PC-3 (cell line): ENCODE measurements at regions not wholly inside any gene's neighbourhood (a gene's known extent, or its start where the extent isn't known, plus 50 kb on each side); places are given as distances from the start of the nearest gene placed in this dataset.

Experiments used
- ATAC-seq: fragments of 200-7000 bp; cut with Tn5 transposase; 2 replicates; pipeline ENCODE4 v1.9.1; 2020; ENCODE audit warnings: mild to moderate bottlenecking, moderate library complexity
- BruUV-seq: library from RNA; stranded (reverse); fragments of 400-500 nt; replicated peaks from 2 replicates; lab custom pipeline; 2021; lab: Mats Ljungman, UMichigan
- CTCF ChIA-PET: fragments of 300-600 bp; sonication (Branson Sonifier 250); formaldehyde crosslinking; loops from one replicate; lab custom pipeline; 2022; ENCODE audit warnings: antibody characterized with exemption; lab: Charles Lee
- POLR2A ChIA-PET: fragments of 300-600 bp; sonication (Branson Sonifier 250); formaldehyde crosslinking; loops from one replicate; lab custom pipeline; 2022; ENCODE audit warnings: antibody characterized with exemption; ENCODE audit not compliant: unreplicated experiment; lab: Charles Lee
- DNase-seq: peaks from one replicate; pipeline ENCODE4 v3.0.0-alpha.2; 2015
- H2AFZ ChIP-seq: fragments of 300-600 bp; sonication (generic); 2 replicates; pipeline ENCODE4 v1.6.0; 2016; ENCODE audit warnings: antibody characterized with exemption, low read length
- H3F3A ChIP-seq: fragments of 300-600 bp; sonication (generic); one replicate; pipeline ENCODE4 v1.6.0; 2017; ENCODE audit warnings: antibody characterized with exemption, low read length, control low read depth, mild to moderate bottlenecking; ENCODE audit not compliant: unreplicated experiment
- H3K27ac ChIP-seq: fragments of 300-600 bp; sonication (generic); 2 replicates; pipeline ENCODE4 v1.5.1; 2016; ENCODE audit warnings: mild to moderate bottlenecking, low read length
- H3K27me3 ChIP-seq: fragments of 300-600 bp; sonication (generic); 2 replicates; pipeline ENCODE4 v1.6.1; 2016; ENCODE audit warnings: low read length, mixed read lengths
- H3K36me3 ChIP-seq: fragments of 300-600 bp; sonication (generic); 2 replicates; pipeline ENCODE4 v1.6.1; 2016; ENCODE audit warnings: low read depth, mixed run types, low read length, mixed read lengths
- H3K4me1 ChIP-seq: fragments of 300-600 bp; sonication (generic); 2 replicates; pipeline ENCODE4 v1.5.1; 2016; ENCODE audit warnings: low read length; ENCODE audit not compliant: insufficient read depth
- H3K4me2 ChIP-seq: fragments of 300-600 bp; sonication (generic); 2 replicates; pipeline ENCODE4 v1.6.0; 2016; ENCODE audit warnings: low read length
- H3K4me3 ChIP-seq: fragments of 300-600 bp; sonication (generic); 2 replicates; pipeline ENCODE4 v1.5.1; 2016; ENCODE audit warnings: mild to moderate bottlenecking, low read length, mixed read lengths
- H3K79me2 ChIP-seq: fragments of 300-600 bp; sonication (generic); 2 replicates; pipeline ENCODE4 v1.6.1; 2017; ENCODE audit warnings: low read length, mixed read lengths
- H3K9ac ChIP-seq: fragments of 300-600 bp; sonication (generic); 2 replicates; pipeline ENCODE4 v1.6.0; 2016; ENCODE audit warnings: mild to moderate bottlenecking, low read length
- H3K9me2 ChIP-seq: fragments of 300-600 bp; sonication (generic); replicated peaks from 2 replicates; pipeline ENCODE4 v1.6.1; 2016; ENCODE audit warnings: mixed run types, low read length, mixed read lengths
- H3K9me3 ChIP-seq: fragments of 300-600 bp; sonication (generic); 2 replicates; pipeline ENCODE4 v1.6.1; 2016; ENCODE audit warnings: low read length, mixed read lengths
- H4K20me1 ChIP-seq: fragments of 300-600 bp; sonication (generic); 2 replicates; pipeline ENCODE4 v1.6.1; 2016; ENCODE audit warnings: low read length, mixed read lengths
- CTCF ChIP-seq: fragments of 300-600 bp; sonication (generic); conservative IDR thresholded peaks from 2 replicates; pipeline ENCODE4 v1.5.1; 2017; ENCODE audit warnings: antibody characterized with exemption, low read depth, mild to moderate bottlenecking, low read length
- EZH2 ChIP-seq: fragments of 300-600 bp; sonication (generic); IDR thresholded peaks from one replicate; pipeline ENCODE4 v1.6.1; 2017; ENCODE audit warnings: antibody characterized with exemption, mild to moderate bottlenecking, low read length; ENCODE audit not compliant: unreplicated experiment
- EZH2phosphoT487 ChIP-seq: fragments of 300-600 bp; sonication (generic); IDR thresholded peaks from 2 replicates; pipeline ENCODE4 v1.6.1; 2018; ENCODE audit warnings: mild to moderate bottlenecking, antibody characterized with exemption, low read length, borderline replicate concordance
- intact Hi-C: fragments of 100-400 bp; cut with micrococcal nuclease; formaldehyde crosslinking; loops from 2 replicates; pipeline ENCODE4 v1.9.0; 2023

DNA sequence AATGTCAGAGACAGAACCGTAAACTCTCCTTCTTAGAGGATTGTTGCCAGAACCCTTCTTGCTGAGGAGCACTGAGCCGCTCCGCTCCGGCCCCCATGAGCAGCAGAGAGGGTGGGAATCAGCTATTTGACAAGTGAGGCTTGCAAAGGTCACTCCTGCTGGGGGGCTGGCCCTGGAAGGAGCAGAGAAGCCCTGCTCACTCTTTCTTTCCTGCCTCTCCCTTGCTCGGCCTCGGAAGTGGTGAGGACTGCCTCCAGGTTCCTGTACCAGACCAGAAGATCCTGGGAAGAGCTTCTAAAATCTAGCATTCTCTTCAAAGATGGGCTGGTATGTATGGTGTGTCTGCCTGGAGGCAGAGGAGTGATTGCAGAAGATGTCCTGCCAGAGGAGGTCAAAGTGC is 168.6 kb upstream of the NECTIN1 start:
- no peaks in the 10 kb centered on the region for H3K9me3 ChIP-seq
- POLR2A ChIA-PET: no interaction called here
- no TSS peak for BruUV-seq

GRCh38 chr11:119897046-119897440 is 168.0 kb upstream of the NECTIN1 start:
- intact Hi-C loops: no loop called here
- no peaks in the 10 kb centered on the region for H3F3A ChIP-seq
- no peak overlapping the region for H2AFZ ChIP-seq
- H3K9ac ChIP-seq: no peak overlapping the region
- H3K4me3 ChIP-seq: no peak overlapping the region
- CTCF ChIA-PET: no interaction called here
- H3K36me3 ChIP-seq: no peaks in the 10 kb centered on the region
- ATAC-seq (no peak), DNase-seq (no peak)
- no peak overlapping the region for H3K4me2 ChIP-seq
- H3K27ac ChIP-seq: no peak overlapping the region
- H3K27me3 ChIP-seq: peaks cover 96% of the 10 kb centered on the region
- no peaks in the 10 kb centered on the region for H4K20me1 ChIP-seq
- TF ChIP-seq EZH2: no peak
- TF ChIP-seq EZH2phosphoT487: no peak
- TF ChIP-seq CTCF: no peak
- POLR2A ChIA-PET: no interaction called here
- no peaks in the 10 kb centered on the region for H3K9me3 ChIP-seq
- no peaks in the 10 kb centered on the region for H3K4me1 ChIP-seq
- H3K79me2 ChIP-seq: no peaks in the 10 kb centered on the region
- no TSS peak for BruUV-seq
- H3K9me2 ChIP-seq: no peaks in the 10 kb centered on the region

More for the DNA sequence above, 168.6 kb upstream of the NECTIN1 start:
- intact Hi-C loops: no loop called here
- no peaks in the 10 kb centered on the region for H4K20me1 ChIP-seq
- H3K9me2 ChIP-seq: no peaks in the 10 kb centered on the region
- DNase-seq (no peak), ATAC-seq (no peak)
- no peak overlapping the region for H3K4me3 ChIP-seq
- no peaks in the 10 kb centered on the region for H3K4me1 ChIP-seq
- no peak overlapping the region for H2AFZ ChIP-seq
- CTCF ChIA-PET: no interaction called here
- H3K36me3 ChIP-seq: no peaks in the 10 kb centered on the region
- no peak overlapping the region for H3K27ac ChIP-seq
- H3F3A ChIP-seq: no peaks in the 10 kb centered on the region
- no peak overlapping the region for H3K4me2 ChIP-seq
- no peak overlapping the region for H3K9ac ChIP-seq
- TF ChIP-seq EZH2: no peak
- TF ChIP-seq CTCF: no peak
- no peak for TF ChIP-seq EZH2phosphoT487
- H3K79me2 ChIP-seq: no peaks in the 10 kb centered on the region
- peaks cover 96% of the 10 kb centered on the region for H3K27me3 ChIP-seq

DNA sequence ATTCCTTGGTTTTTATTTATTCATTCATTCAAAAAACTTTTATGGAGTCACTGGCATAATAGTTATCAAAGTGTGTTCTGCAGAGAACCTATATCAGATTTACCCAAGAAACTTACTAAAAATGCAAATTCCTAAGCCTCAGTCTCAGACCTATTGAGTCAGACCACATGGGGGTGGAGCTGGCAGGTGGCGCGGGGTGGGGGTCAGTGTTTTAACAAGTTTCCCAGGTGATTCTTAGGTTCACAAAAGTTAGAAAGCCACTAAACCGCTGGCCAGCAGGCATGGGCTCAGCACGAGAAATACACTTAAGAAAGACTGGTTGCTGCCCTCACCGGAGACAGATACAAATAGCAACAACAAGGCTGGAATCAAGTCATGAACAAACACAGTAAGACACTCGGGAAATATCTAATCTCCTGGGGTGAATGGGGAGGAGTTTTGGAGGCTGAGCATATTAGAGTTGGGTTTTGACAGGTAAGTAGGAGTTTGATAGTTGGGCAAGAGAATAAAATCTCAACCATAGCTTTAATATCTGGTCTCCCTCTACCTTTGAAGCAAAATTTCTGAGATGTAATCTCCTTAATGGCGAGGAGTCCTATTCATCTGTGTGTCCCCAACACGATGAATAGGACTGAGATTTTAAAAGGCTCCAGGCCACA is 167.5 kb upstream of the NECTIN1 start:
- Histone ChIP-seq H4K20me1 (no peaks in the 10 kb centered on the region), H3K9me2 (no peaks in the 10 kb centered on the region), H3K27me3 (peaks cover 96% of the 10 kb centered on the region), H3K4me2 (no peak overlapping the region), H3K4me1 (no peaks in the 10 kb centered on the region), H3K4me3 (no peak overlapping the region), H3K79me2 (no peaks in the 10 kb centered on the region), H3K36me3 (no peaks in the 10 kb centered on the region), H3K9me3 (no peaks in the 10 kb centered on the region), H2AFZ (no peak overlapping the region), H3F3A (no peaks in the 10 kb centered on the region), H3K27ac (no peak overlapping the region), H3K9ac (no peak overlapping the region)
- intact Hi-C loops: no loop called here
- POLR2A ChIA-PET: no interaction called here
- BruUV-seq: no TSS peak
- DNase-seq (no peak), ATAC-seq (no peak)
- CTCF ChIA-PET: no interaction called here
- TF ChIP-seq EZH2phosphoT487 (no peak), EZH2 (no peak), CTCF (no peak)
